ENCODE measurements at regions not wholly inside any gene's neighbourhood (a gene's known extent, or its start where the extent isn't known, plus 50 kb on each side); places are given as distances from the start of the nearest gene placed in this dataset.

DNA sequence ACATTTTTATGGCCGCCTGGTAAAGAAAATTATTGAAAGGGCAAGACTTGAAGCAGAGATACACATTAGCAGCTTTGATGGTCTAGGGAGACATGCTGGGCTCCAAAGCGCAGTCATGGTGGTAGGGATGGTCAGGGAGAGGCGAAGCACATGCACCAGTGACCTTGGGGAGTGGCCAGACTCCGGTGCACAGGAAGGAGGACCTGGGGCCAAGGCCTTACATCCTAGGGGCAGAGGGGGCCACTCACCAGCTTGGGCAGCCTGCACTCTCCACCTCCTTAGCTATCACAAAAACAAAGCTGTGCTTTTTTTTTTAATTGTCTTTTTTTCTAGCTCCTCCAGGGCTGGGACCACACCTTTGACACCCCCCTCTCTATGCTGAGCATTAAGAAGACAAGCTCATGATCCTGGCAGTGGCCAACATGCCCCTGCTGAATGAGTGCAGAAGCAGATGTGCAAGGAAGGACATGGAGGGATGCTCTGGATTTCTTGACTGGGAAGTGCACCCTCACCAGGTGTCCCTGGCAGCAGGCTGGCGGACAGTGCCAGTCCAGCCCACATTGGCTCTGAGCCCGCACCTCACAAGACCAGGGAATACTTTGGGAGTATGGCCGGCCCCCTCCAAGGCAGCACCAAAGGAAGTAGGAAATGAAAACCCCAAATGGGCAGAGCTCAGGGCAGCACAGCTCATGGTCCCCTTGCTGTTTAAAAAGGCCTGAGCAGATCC, 619.9 kb downstream of the TBC1D22A start:
- TF ChIP-seq, protein P1, sequence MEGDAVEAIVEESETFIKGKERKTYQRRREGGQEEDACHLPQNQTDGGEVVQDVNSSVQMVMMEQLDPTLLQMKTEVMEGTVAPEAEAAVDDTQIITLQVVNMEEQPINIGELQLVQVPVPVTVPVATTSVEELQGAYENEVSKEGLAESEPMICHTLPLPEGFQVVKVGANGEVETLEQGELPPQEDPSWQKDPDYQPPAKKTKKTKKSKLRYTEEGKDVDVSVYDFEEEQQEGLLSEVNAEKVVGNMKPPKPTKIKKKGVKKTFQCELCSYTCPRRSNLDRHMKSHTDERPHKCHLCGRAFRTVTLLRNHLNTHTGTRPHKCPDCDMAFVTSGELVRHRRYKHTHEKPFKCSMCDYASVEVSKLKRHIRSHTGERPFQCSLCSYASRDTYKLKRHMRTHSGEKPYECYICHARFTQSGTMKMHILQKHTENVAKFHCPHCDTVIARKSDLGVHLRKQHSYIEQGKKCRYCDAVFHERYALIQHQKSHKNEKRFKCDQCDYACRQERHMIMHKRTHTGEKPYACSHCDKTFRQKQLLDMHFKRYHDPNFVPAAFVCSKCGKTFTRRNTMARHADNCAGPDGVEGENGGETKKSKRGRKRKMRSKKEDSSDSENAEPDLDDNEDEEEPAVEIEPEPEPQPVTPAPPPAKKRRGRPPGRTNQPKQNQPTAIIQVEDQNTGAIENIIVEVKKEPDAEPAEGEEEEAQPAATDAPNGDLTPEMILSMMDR (IDR thresholded peaks at IDR 0.05 in 2 of 3, conservative IDR thresholded peaks at IDR 0.05 in 1 of 3; ENCODE audit: borderline replicate concordance in 1 of 3, insufficient read depth in 1 of 3, low read depth in 2 of 3, low read length in 2 of 3), result no peak
- TF ChIP-seq EZH2phosphoT487 (IDR thresholded peaks at IDR 0.05; ENCODE audit: borderline replicate concordance), result no peak
- TF ChIP-seq POLR2A (IDR thresholded peaks at IDR 0.05; ENCODE audit: borderline replicate concordance, extremely low read depth, insufficient read depth, insufficient read length), result no peak
- TF ChIP-seq, protein P2, sequence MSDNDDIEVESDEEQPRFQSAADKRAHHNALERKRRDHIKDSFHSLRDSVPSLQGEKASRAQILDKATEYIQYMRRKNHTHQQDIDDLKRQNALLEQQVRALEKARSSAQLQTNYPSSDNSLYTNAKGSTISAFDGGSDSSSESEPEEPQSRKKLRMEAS (IDR thresholded peaks at IDR 0.05), result no peak
- TF ChIP-seq POLR2AphosphoS5 (IDR thresholded peaks at IDR 0.05; ENCODE audit: low read depth, low read length), result no peak
- no peak for TF ChIP-seq EZH2 (IDR thresholded peaks at IDR 0.05)
- TF ChIP-seq ELF1 (IDR thresholded peaks at IDR 0.05; ENCODE audit: borderline replicate concordance, low read depth), result no peak
- TF ChIP-seq SP1 (IDR thresholded peaks at IDR 0.05; ENCODE audit: low read depth), result no peak
- no peak for TF ChIP-seq RAD21 (IDR thresholded peaks at IDR 0.05; ENCODE audit: low read depth)
- TF ChIP-seq SIN3A (IDR thresholded peaks at IDR 0.05; ENCODE audit: low read depth), result no peak
- TF ChIP-seq YY1 (IDR thresholded peaks at IDR 0.05; ENCODE audit: extremely low read depth, insufficient replicate concordance, low read depth, low read length), result no peak
- TF ChIP-seq, protein P3, sequence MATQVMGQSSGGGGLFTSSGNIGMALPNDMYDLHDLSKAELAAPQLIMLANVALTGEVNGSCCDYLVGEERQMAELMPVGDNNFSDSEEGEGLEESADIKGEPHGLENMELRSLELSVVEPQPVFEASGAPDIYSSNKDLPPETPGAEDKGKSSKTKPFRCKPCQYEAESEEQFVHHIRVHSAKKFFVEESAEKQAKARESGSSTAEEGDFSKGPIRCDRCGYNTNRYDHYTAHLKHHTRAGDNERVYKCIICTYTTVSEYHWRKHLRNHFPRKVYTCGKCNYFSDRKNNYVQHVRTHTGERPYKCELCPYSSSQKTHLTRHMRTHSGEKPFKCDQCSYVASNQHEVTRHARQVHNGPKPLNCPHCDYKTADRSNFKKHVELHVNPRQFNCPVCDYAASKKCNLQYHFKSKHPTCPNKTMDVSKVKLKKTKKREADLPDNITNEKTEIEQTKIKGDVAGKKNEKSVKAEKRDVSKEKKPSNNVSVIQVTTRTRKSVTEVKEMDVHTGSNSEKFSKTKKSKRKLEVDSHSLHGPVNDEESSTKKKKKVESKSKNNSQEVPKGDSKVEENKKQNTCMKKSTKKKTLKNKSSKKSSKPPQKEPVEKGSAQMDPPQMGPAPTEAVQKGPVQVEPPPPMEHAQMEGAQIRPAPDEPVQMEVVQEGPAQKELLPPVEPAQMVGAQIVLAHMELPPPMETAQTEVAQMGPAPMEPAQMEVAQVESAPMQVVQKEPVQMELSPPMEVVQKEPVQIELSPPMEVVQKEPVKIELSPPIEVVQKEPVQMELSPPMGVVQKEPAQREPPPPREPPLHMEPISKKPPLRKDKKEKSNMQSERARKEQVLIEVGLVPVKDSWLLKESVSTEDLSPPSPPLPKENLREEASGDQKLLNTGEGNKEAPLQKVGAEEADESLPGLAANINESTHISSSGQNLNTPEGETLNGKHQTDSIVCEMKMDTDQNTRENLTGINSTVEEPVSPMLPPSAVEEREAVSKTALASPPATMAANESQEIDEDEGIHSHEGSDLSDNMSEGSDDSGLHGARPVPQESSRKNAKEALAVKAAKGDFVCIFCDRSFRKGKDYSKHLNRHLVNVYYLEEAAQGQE (IDR thresholded peaks at IDR 0.05; ENCODE audit: low read depth), result no peak
